ENCODE measurements at regions not wholly inside any gene's neighbourhood (a gene's known extent, or its start where the extent isn't known, plus 50 kb on each side); places are given as distances from the start of the nearest gene placed in this dataset.

- no peak for DNase-seq
- 9 to 15% methylated on average over 4 of the region's 4 CpGs for WGBS, 2 donors
- Histone ChIP-seq H3K9me3 (no peaks in the 10 kb centered on the region), H3K36me3 (no peaks in the 10 kb centered on the region), H3K27me3 (no peaks in the 10 kb centered on the region), H3K4me1 (peaks cover 0 to 47% (median 19%) of the 10 kb centered on the region in 3 donors), H3K4me3 (no peak overlapping the region), H3K27ac (peak overlapping the region in 3 of 4 donors; percentile 57 to 81 (median 67))
- intact Hi-C loops (cut with DNase I): no loop called here
- TF ChIP-seq POLR2A (IDR thresholded peaks at IDR 0.05): no peak
- no peak for TF ChIP-seq CTCF (IDR thresholded peaks at IDR 0.05)
These were observed 627.0 kb upstream of the TBL1XR1 start for GRCh38 chr3:177824190-177824786.

- 47 to 53% methylated on average over 4 of the region's 4 CpGs for WGBS, 2 donors
- intact Hi-C loops (cut with DNase I): no loop called here
- H3K36me3 ChIP-seq: no peaks in the 10 kb centered on the region
- no peaks in the 10 kb centered on the region for H3K9me3 ChIP-seq
- no peak for TF ChIP-seq POLR2A (IDR thresholded peaks at IDR 0.05)
- TF ChIP-seq CTCF (IDR thresholded peaks at IDR 0.05): no peak
- no peak for DNase-seq
- H3K4me3 ChIP-seq: no peak overlapping the region
- H3K27me3 ChIP-seq: no peaks in the 10 kb centered on the region
- H3K27ac ChIP-seq: peak overlapping the region in 3 of 4 donors; percentile 57 to 81 (median 67)
- H3K4me1 ChIP-seq: peaks cover 0 to 52% (median 20%) of the 10 kb centered on the region in 3 donors
These were observed 627.6 kb upstream of the TBL1XR1 start for GRCh38 chr3:177824841-177825240.

GRCh38 chr3:177826253-177826652 lies 629.0 kb upstream of the TBL1XR1 start:
- peak overlapping the region; percentile 1 to 67 (median 31) for H3K27ac ChIP-seq
- no peak for DNase-seq
- TF ChIP-seq CTCF (IDR thresholded peaks at IDR 0.05): no peak
- TF ChIP-seq POLR2A (IDR thresholded peaks at IDR 0.05): no peak
- H3K9me3 ChIP-seq: no peaks in the 10 kb centered on the region
- H3K4me3 ChIP-seq: no peak overlapping the region
- no peaks in the 10 kb centered on the region for H3K27me3 ChIP-seq
- 82 to 86% methylated on average over 4 to 9 of the region's 10 CpGs for WGBS, 2 donors
- intact Hi-C loops (cut with DNase I): no loop called here
- peaks cover 0 to 66% (median 31%) of the 10 kb centered on the region in 3 donors for H3K4me1 ChIP-seq
- H3K36me3 ChIP-seq: no peaks in the 10 kb centered on the region

GRCh38 chr3:177827511-177828207 lies 630.4 kb upstream of the TBL1XR1 start:
- Histone ChIP-seq H3K4me1 (peaks cover 0 to 67% (median 32%) of the 10 kb centered on the region in 3 donors), H3K27me3 (no peaks in the 10 kb centered on the region), H3K9me3 (no peaks in the 10 kb centered on the region), H3K4me3 (no peak overlapping the region), H3K27ac (peak overlapping the region in 3 of 4 donors; percentile 26 to 67 (median 55)), H3K36me3 (no peaks in the 10 kb centered on the region)
- DNase-seq: no peak
- intact Hi-C loops (cut with DNase I): no loop called here
- TF ChIP-seq CTCF (IDR thresholded peaks at IDR 0.05): no peak
- WGBS, 2 donors: 33 to 40% methylated on average over 5 of the region's 5 CpGs

- DNase-seq: no peak
- Histone ChIP-seq H3K27ac (peak overlapping the region in 2 of 4 donors; percentile 55 to 67), H3K4me3 (no peak overlapping the region), H3K4me1 (peaks cover 0 to 63% (median 30%) of the 10 kb centered on the region in 3 donors), H3K9me3 (no peaks in the 10 kb centered on the region), H3K27me3 (no peaks in the 10 kb centered on the region), H3K36me3 (no peaks in the 10 kb centered on the region)
- intact Hi-C loops (cut with DNase I): no loop called here
- WGBS, 2 donors: 79 to 83% methylated on average over 1 of the region's 1 CpG
- TF ChIP-seq POLR2A (IDR thresholded peaks at IDR 0.05) (no peak), CTCF (IDR thresholded peaks at IDR 0.05) (no peak)
These were observed 630.9 kb upstream of the TBL1XR1 start for GRCh38 chr3:177828208-177828565.
